Astrocyte (in vitro differentiated cells and primary cell): ENCODE measurements at regions not wholly inside any gene's neighbourhood (a gene's known extent, or its start where the extent isn't known, plus 50 kb on each side); places are given as distances from the start of the nearest gene placed in this dataset.

Source experiments
- DNase-seq: peaks from one replicate; pipeline ENCODE4 v3.0.0-alpha.2; 2010; ENCODE audit warnings: low read depth
- FAIRE-seq: peaks from 2 replicates; lab custom pipeline; 2011; peaks lifted over from hg19 to GRCh38; lab: Jason Lieb, UNC
- H2AFZ ChIP-seq: 2 replicates; pipeline ENCODE4 v1.6.0; 2012; ENCODE audit warnings: low read depth, low read length, inconsistent platforms
- H3K27ac ChIP-seq: 2 replicates; pipeline ENCODE4 v1.5.1; 2011; ENCODE audit warnings: low read depth, low read length, inconsistent platforms
- H3K27me3 ChIP-seq: 2 replicates; pipeline ENCODE4 v1.6.0; 2011; ENCODE audit warnings: low read length, inconsistent platforms; ENCODE audit not compliant: insufficient read depth
- H3K36me3 ChIP-seq: 2 replicates; pipeline ENCODE4 v1.5.1; 2011; ENCODE audit warnings: low read length, inconsistent platforms; ENCODE audit not compliant: insufficient read depth
- H3K4me1 ChIP-seq: 2 replicates; pipeline ENCODE4 v1.5.1; 2011; ENCODE audit warnings: low read length, inconsistent platforms; ENCODE audit not compliant: insufficient read depth
- H3K4me2 ChIP-seq: 2 replicates; pipeline ENCODE4 v1.6.0; 2012; ENCODE audit warnings: low read length, inconsistent platforms
- H3K4me3 ChIP-seq: 2 replicates; pipeline ENCODE4 v1.5.1; 2011; ENCODE audit warnings: low read depth, mild to moderate bottlenecking, low read length, inconsistent platforms; ENCODE audit not compliant: insufficient read depth
- H3K79me2 ChIP-seq: 2 replicates; pipeline ENCODE4 v1.6.0; 2012; ENCODE audit warnings: mild to moderate bottlenecking, low read length, inconsistent platforms; ENCODE audit not compliant: insufficient read depth
- H3K9ac ChIP-seq: 2 replicates; pipeline ENCODE4 v1.6.0; 2012; ENCODE audit warnings: mild to moderate bottlenecking, low read length, inconsistent platforms
- H3K9me3 ChIP-seq: 2 replicates; pipeline ENCODE4 v1.5.1; 2012; ENCODE audit warnings: low read depth, mild to moderate bottlenecking, low read length, inconsistent platforms; ENCODE audit not compliant: insufficient read depth
- H4K20me1 ChIP-seq: 2 replicates; pipeline ENCODE4 v1.6.0; 2012; ENCODE audit warnings: low read length, inconsistent platforms; ENCODE audit not compliant: insufficient read depth
- H3K27ac Mint-ChIP-seq: one replicate; pipeline ENCODE4 v1.8.0; 2021; ENCODE audit warnings: mild to moderate bottlenecking, mixed read lengths; ENCODE audit not compliant: unreplicated experiment
- H3K27me3 Mint-ChIP-seq: one replicate; pipeline ENCODE4 v1.8.0; 2021; ENCODE audit warnings: low read depth, mixed read lengths; ENCODE audit not compliant: unreplicated experiment
- H3K36me3 Mint-ChIP-seq: one replicate; pipeline ENCODE4 v1.8.0; 2021; ENCODE audit warnings: low read depth, mixed read lengths; ENCODE audit not compliant: unreplicated experiment
- H3K4me1 Mint-ChIP-seq: one replicate; pipeline ENCODE4 v1.8.0; 2021; ENCODE audit warnings: low read depth, mixed read lengths; ENCODE audit not compliant: unreplicated experiment
- H3K4me3 Mint-ChIP-seq: one replicate; pipeline ENCODE4 v1.8.0; 2021; ENCODE audit warnings: mild to moderate bottlenecking, moderate library complexity, mixed read lengths; ENCODE audit not compliant: unreplicated experiment
- H3K9me3 Mint-ChIP-seq: one replicate; pipeline ENCODE4 v1.8.0; 2021; ENCODE audit warnings: mild to moderate bottlenecking, mixed read lengths; ENCODE audit not compliant: unreplicated experiment
- EZH2 ChIP-seq: IDR thresholded peaks from 2 replicates; pipeline ENCODE4 v1.6.1; 2012; ENCODE audit warnings: mild to moderate bottlenecking, low read length, inconsistent platforms; ENCODE audit not compliant: insufficient read depth
- TF ChIP-seq, protein P1 (sequence below): IDR thresholded peaks from 2 replicates; pipeline ENCODE4 v1.5.1; 2011; ENCODE audit warnings: low read depth, mild to moderate bottlenecking, inconsistent platforms, low read length, moderate library complexity; ENCODE audit not compliant: insufficient read depth

DNA sequence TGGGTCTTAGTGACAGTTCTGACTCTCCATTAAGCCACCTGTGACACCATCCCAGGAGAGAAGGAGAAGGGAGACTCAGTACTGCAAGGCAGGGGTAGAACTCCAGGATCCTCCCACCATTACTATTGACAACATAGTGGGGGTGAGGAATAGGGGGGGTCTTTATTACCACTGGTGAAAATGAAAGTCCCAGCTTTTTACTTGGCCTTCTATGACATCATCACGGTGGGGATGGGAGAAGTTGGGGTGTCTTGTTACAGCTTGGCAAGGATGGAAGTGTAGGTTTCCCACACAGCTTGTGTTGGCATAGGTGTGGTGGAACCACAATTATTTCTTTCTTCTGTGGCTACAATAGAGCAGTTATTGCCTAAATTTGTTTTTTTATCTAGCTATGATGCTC lies 203.9 kb upstream of the DTNA start:
- no peak overlapping the region for H3K4me3 ChIP-seq
- H3K27me3 ChIP-seq, result no peaks in the 10 kb centered on the region
- H3K4me2 ChIP-seq, result no peak overlapping the region
- Mint-ChIP-seq H3K27me3 (no peaks in the 10 kb centered on the region), H3K27ac (no peak overlapping the region), H3K4me3 (no peak overlapping the region), H3K4me1 (peaks cover 4% of the 10 kb centered on the region), H3K36me3 (no peaks in the 10 kb centered on the region), H3K9me3 (no peaks in the 10 kb centered on the region)
- no peaks in the 10 kb centered on the region for H3K9me3 ChIP-seq
- no peaks in the 10 kb centered on the region for H3K36me3 ChIP-seq
- no peak overlapping the region for H2AFZ ChIP-seq
- H3K4me1 ChIP-seq, result no peaks in the 10 kb centered on the region
- H3K79me2 ChIP-seq, result no peaks in the 10 kb centered on the region
- FAIRE-seq, result no peak
- TF ChIP-seq EZH2, result no peak
- TF ChIP-seq, protein P1, sequence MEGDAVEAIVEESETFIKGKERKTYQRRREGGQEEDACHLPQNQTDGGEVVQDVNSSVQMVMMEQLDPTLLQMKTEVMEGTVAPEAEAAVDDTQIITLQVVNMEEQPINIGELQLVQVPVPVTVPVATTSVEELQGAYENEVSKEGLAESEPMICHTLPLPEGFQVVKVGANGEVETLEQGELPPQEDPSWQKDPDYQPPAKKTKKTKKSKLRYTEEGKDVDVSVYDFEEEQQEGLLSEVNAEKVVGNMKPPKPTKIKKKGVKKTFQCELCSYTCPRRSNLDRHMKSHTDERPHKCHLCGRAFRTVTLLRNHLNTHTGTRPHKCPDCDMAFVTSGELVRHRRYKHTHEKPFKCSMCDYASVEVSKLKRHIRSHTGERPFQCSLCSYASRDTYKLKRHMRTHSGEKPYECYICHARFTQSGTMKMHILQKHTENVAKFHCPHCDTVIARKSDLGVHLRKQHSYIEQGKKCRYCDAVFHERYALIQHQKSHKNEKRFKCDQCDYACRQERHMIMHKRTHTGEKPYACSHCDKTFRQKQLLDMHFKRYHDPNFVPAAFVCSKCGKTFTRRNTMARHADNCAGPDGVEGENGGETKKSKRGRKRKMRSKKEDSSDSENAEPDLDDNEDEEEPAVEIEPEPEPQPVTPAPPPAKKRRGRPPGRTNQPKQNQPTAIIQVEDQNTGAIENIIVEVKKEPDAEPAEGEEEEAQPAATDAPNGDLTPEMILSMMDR, result no peak
- H3K9ac ChIP-seq, result no peak overlapping the region
- no peak for DNase-seq
- no peak overlapping the region for H3K27ac ChIP-seq
- H4K20me1 ChIP-seq, result no peaks in the 10 kb centered on the region

DNA sequence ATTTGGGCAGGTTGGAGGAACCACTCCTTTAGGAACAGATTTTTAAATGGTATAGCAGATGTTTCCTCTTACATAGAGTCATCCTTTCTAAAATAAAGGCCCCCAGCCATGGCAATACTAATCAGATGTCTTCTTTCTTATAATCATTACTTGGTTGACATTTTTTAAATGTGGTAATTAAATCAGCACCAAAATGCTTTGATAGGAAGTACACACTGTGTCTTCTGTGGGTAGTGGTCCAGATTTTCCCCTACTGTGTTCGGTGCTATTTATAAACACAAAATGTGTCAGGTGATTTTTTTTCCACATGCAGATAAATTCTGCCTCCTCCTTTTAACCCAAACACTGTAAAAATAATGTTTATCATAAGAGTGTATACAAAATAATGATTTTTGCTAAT lies 200.9 kb upstream of the DTNA start:
- TF ChIP-seq, protein P1, result no peak
- TF ChIP-seq EZH2, result no peak

DNA sequence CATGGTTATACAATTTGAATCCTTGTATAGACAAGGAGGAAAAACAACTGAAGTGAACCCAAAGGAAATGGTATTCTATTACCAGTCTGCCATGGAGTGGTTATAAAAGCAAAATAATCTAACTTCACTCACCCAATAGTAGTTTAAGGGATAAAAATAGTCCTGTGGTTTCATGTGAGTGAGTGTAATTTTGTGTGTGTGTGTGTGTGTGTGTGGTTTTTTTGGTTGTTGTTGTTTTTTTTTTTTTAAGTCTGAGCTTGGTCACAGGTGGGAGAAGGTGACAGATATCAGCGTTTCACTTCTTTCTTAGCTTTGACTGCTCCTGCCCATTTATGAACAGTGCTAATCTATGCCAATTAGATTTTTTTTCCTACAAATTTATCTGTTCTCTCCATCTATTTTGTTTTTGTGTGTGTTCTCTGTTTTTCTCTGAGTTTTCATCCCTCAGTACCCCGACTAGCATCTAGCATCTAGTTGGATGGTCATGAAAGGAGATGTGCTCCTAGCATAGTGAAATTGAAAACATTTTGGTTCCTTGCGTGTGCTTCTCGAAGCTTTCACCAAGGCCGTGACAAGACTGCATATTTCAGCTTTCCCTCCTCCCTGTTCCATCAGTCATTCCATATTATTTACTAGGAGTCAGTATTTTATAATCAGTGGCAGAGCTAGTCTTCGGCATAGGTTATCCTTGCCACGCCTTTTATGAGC lies 200.1 kb upstream of the DTNA start:
- Histone ChIP-seq H2AFZ (no peak overlapping the region), H3K4me3 (no peak overlapping the region), H3K27me3 (no peaks in the 10 kb centered on the region), H3K9me3 (no peaks in the 10 kb centered on the region), H3K4me2 (no peak overlapping the region), H3K36me3 (no peaks in the 10 kb centered on the region), H3K9ac (no peak overlapping the region), H3K27ac (no peak overlapping the region), H3K4me1 (no peaks in the 10 kb centered on the region), H3K79me2 (no peaks in the 10 kb centered on the region), H4K20me1 (no peaks in the 10 kb centered on the region)
- peaks cover 4% of the 10 kb centered on the region for H3K4me1 Mint-ChIP-seq
- H3K27me3 Mint-ChIP-seq, result no peaks in the 10 kb centered on the region
- no peak overlapping the region for H3K4me3 Mint-ChIP-seq
- FAIRE-seq, result no peak
- H3K27ac Mint-ChIP-seq, result no peak overlapping the region
- no peaks in the 10 kb centered on the region for H3K36me3 Mint-ChIP-seq
- no peak for TF ChIP-seq EZH2
- TF ChIP-seq, protein P1, result no peak
- H3K9me3 Mint-ChIP-seq, result no peaks in the 10 kb centered on the region
- DNase-seq, result no peak

More for the DNA sequence above, 200.9 kb upstream of the DTNA start:
- Histone ChIP-seq H3K36me3 (no peaks in the 10 kb centered on the region), H3K9me3 (no peaks in the 10 kb centered on the region), H3K4me3 (no peak overlapping the region), H3K27ac (no peak overlapping the region), H3K79me2 (no peaks in the 10 kb centered on the region), H3K9ac (no peak overlapping the region), H3K4me1 (no peaks in the 10 kb centered on the region), H3K27me3 (no peaks in the 10 kb centered on the region), H4K20me1 (no peaks in the 10 kb centered on the region), H2AFZ (no peak overlapping the region), H3K4me2 (no peak overlapping the region)
- Mint-ChIP-seq H3K9me3 (no peaks in the 10 kb centered on the region), H3K4me1 (peaks cover 4% of the 10 kb centered on the region), H3K27ac (no peak overlapping the region), H3K27me3 (no peaks in the 10 kb centered on the region), H3K4me3 (no peak overlapping the region), H3K36me3 (no peaks in the 10 kb centered on the region)
- DNase-seq (no peak), FAIRE-seq (no peak)
